ENCODE measurements at regions not wholly inside any gene's neighbourhood (a gene's known extent, or its start where the extent isn't known, plus 50 kb on each side); places are given as distances from the start of the nearest gene placed in this dataset.

GRCh38 chr12:46109343-46110222 is 119.2 kb upstream of the SCAF11 start:
- Histone ChIP-seq H3K4me3 (no peak overlapping the region), H3K27ac (no peak overlapping the region), H3K27me3 (no peaks in the 10 kb centered on the region), H3K9me3 (peaks cover 0 to 4% of the 10 kb centered on the region in 2 donors), H3K4me1 (no peaks in the 10 kb centered on the region), H3K36me3 (no peaks in the 10 kb centered on the region)
- no peak for TF ChIP-seq POLR2A (IDR thresholded peaks at IDR 0.05)
- DNase-seq, result no peak
- intact Hi-C loops (cut with DNase I; ENCODE audit: low total_unique reads), result no loop called here

GRCh38 chr12:46108721-46109120 is 118.3 kb upstream of the SCAF11 start:
- Histone ChIP-seq H3K27ac (no peak overlapping the region), H3K27me3 (no peaks in the 10 kb centered on the region), H3K4me1 (no peaks in the 10 kb centered on the region), H3K9me3 (peaks cover 0 to 4% of the 10 kb centered on the region in 2 donors), H3K4me3 (no peak overlapping the region), H3K36me3 (no peaks in the 10 kb centered on the region)
- TF ChIP-seq CTCF (IDR thresholded peaks at IDR 0.05), result no peak
- TF ChIP-seq POLR2A (IDR thresholded peaks at IDR 0.05), result no peak
- no peak for DNase-seq
- intact Hi-C loops (cut with DNase I; ENCODE audit: low total_unique reads), result no loop called here

- DNase-seq, result no peak
These were observed 117.2 kb upstream of the SCAF11 start for GRCh38 chr12:46107591-46107990.

GRCh38 chr12:46105735-46106134 is 115.4 kb upstream of the SCAF11 start:
- intact Hi-C loops (cut with DNase I; ENCODE audit: low total_unique reads), result no loop called here
- H3K4me3 ChIP-seq, result no peak overlapping the region
- no peaks in the 10 kb centered on the region for H3K27me3 ChIP-seq
- no peaks in the 10 kb centered on the region for H3K36me3 ChIP-seq
- no peaks in the 10 kb centered on the region for H3K9me3 ChIP-seq
- no peak for DNase-seq
- H3K27ac ChIP-seq, result no peak overlapping the region
- H3K4me1 ChIP-seq, result no peaks in the 10 kb centered on the region
- no peak for TF ChIP-seq CTCF (IDR thresholded peaks at IDR 0.05)
- TF ChIP-seq POLR2A (IDR thresholded peaks at IDR 0.05), result no peak

More at GRCh38 chr12:46107591-46107990, 117.2 kb upstream of the SCAF11 start:
- intact Hi-C loops (cut with DNase I; ENCODE audit: low total_unique reads), result no loop called here
- Histone ChIP-seq H3K4me1 (no peaks in the 10 kb centered on the region), H3K9me3 (peaks cover 0 to 4% of the 10 kb centered on the region in 2 donors), H3K36me3 (no peaks in the 10 kb centered on the region), H3K27ac (no peak overlapping the region), H3K27me3 (no peaks in the 10 kb centered on the region), H3K4me3 (no peak overlapping the region)
- TF ChIP-seq POLR2A (IDR thresholded peaks at IDR 0.05) (no peak), CTCF (IDR thresholded peaks at IDR 0.05) (no peak)

GRCh38 chr12:46103559-46104383 is 113.4 kb upstream of the SCAF11 start:
- no peaks in the 10 kb centered on the region for H3K9me3 ChIP-seq
- H3K27ac ChIP-seq, result no peak overlapping the region
- TF ChIP-seq CTCF (IDR thresholded peaks at IDR 0.05) (no peak), POLR2A (IDR thresholded peaks at IDR 0.05) (no peak)
- no peaks in the 10 kb centered on the region for H3K27me3 ChIP-seq
- DNase-seq, result no peak
- H3K4me3 ChIP-seq, result no peak overlapping the region
- H3K4me1 ChIP-seq, result no peaks in the 10 kb centered on the region
- intact Hi-C loops (cut with DNase I; ENCODE audit: low total_unique reads), result no loop called here
- no peaks in the 10 kb centered on the region for H3K36me3 ChIP-seq
